Muscle layer of colon (tissue), 2 donors: ENCODE measurements at regions not wholly inside any gene's neighbourhood (a gene's known extent, or its start where the extent isn't known, plus 50 kb on each side); places are given as distances from the start of the nearest gene placed in this dataset.
"Not testable (repeated sequence)": the region's sequence is repeated elsewhere in the genome, so short reads cannot be mapped to it uniquely, and the experiment has no call there.

ENCODE experiments used
- H3K27ac ChIP-seq: one replicate; pipeline ENCODE4 v1.7.0; 2013; ENCODE audit warnings: low read depth, mild to moderate bottlenecking, low read length, moderate library complexity
- H3K27me3 ChIP-seq, 2 donors: one replicate each; pipeline ENCODE4 v1.7.0; 2013; ENCODE audit warnings: low read length in 2 of 2, mild to moderate bottlenecking in 2 of 2; ENCODE audit not compliant: insufficient read depth in 2 of 2, control insufficient read depth in 1 of 2
- H3K36me3 ChIP-seq: one replicate; pipeline ENCODE4 v1.7.0; 2013; ENCODE audit warnings: mild to moderate bottlenecking, low read length; ENCODE audit not compliant: insufficient read depth
- H3K4me1 ChIP-seq: one replicate; pipeline ENCODE4 v1.7.0; 2013; ENCODE audit warnings: mild to moderate bottlenecking, low read length; ENCODE audit not compliant: insufficient read depth
- H3K4me3 ChIP-seq, 2 donors: one replicate each; pipeline ENCODE4 v1.7.0; 2013; ENCODE audit warnings: low read length in 2 of 2, low read depth in 1 of 2, mild to moderate bottlenecking in 1 of 2, moderate library complexity in 1 of 2
- H3K9ac ChIP-seq: one replicate; pipeline ENCODE4 v1.7.0; 2013; ENCODE audit warnings: low read length
- H3K9me3 ChIP-seq: one replicate; pipeline ENCODE4 v1.7.0; 2013; ENCODE audit warnings: mild to moderate bottlenecking, low read length
- donor health status: abdominal sarcoma.
- donor health status: Adenocarcinoma of cecum.

DNA sequence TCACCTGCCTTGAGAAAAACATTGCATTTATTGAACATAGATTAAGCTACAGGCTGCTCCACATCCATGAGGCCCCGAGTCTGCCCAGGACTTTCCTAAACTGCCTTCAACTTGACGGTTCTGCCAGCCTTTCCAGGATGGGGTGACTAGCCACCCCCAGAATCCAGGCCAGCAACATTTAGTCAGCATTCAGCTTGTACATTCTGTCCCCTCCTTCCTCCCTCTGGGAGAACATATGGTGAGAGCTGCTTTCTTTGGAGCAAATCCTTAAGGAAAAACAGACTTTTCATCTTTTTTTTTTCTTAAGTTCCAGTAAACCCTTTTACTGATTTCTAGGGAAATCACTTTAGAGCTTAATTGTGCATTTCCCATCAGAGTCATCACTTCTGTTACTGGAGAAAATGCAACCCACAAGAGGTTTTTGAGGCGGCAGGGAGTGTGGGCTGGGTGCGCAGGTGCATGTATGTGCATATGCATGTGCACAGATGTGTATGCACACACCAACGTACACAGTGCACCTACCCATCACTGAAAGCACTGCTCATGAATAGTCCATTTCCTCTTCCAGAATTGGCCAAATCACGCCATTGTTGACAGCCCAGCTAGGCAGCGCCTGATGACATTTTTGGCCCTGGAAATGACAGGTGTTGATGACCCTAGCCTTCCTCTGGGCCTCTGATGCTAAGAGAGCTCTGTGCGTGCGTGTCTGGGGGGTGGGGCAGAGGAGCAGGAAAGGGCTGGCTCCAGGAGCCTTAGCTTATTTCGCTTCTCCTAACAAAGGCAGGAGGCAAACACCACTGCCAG lies 145.6 kb downstream of the HSD17B3 start:
- H3K9ac ChIP-seq = no peak overlapping the region
- H3K27me3 ChIP-seq = no peaks in the 10 kb centered on the region
- H3K9me3 ChIP-seq = no peaks in the 10 kb centered on the region
- no peaks in the 10 kb centered on the region for H3K36me3 ChIP-seq
- H3K27ac ChIP-seq = no peak overlapping the region
- no peak overlapping the region for H3K4me3 ChIP-seq
- H3K4me1 ChIP-seq = no peaks in the 10 kb centered on the region

GRCh38 chr9:96154081-96154480 lies 147.9 kb downstream of the HSD17B3 start:
- Histone ChIP-seq H3K27ac (no peak overlapping the region), H3K27me3 (no peaks in the 10 kb centered on the region), H3K4me3 (no peak overlapping the region), H3K9ac (no peak overlapping the region), H3K9me3 (no peaks in the 10 kb centered on the region), H3K4me1 (peaks cover 6% of the 10 kb centered on the region), H3K36me3 (no peaks in the 10 kb centered on the region)

- Histone ChIP-seq H3K9ac (no peak overlapping the region), H3K4me1 (peaks cover 16% of the 10 kb centered on the region), H3K27me3 (no peaks in the 10 kb centered on the region), H3K27ac (no peak overlapping the region), H3K36me3 (no peaks in the 10 kb centered on the region), H3K9me3 (no peaks in the 10 kb centered on the region), H3K4me3 (no peak overlapping the region)
These were observed 149.4 kb downstream of the HSD17B3 start for GRCh38 chr9:96152550-96152949.

- Histone ChIP-seq H3K4me1 (peaks cover 16% of the 10 kb centered on the region), H3K36me3 (no peaks in the 10 kb centered on the region), H3K9me3 (no peaks in the 10 kb centered on the region), H3K9ac (no peak overlapping the region), H3K27ac (no peak overlapping the region), H3K27me3 (no peaks in the 10 kb centered on the region), H3K4me3 (no peak overlapping the region)
These were observed 151.4 kb downstream of the HSD17B3 start for GRCh38 chr9:96150324-96151227.

GRCh38 chr9:96149533-96150280 lies 152.3 kb downstream of the HSD17B3 start:
- no peak overlapping the region for H3K9ac ChIP-seq
- H3K9me3 ChIP-seq = no peaks in the 10 kb centered on the region
- no peaks in the 10 kb centered on the region for H3K27me3 ChIP-seq
- no peak overlapping the region for H3K27ac ChIP-seq
- H3K4me1 ChIP-seq = peaks cover 16% of the 10 kb centered on the region
- no peaks in the 10 kb centered on the region for H3K36me3 ChIP-seq
- H3K4me3 ChIP-seq = no peak overlapping the region

GRCh38 chr9:96148634-96149532 lies 153.1 kb downstream of the HSD17B3 start:
- H3K4me3 ChIP-seq = no peak overlapping the region
- H3K4me1 ChIP-seq = peaks cover 16% of the 10 kb centered on the region
- no peak overlapping the region for H3K9ac ChIP-seq
- H3K27ac ChIP-seq = no peak overlapping the region
- H3K36me3 ChIP-seq = no peaks in the 10 kb centered on the region
- no peaks in the 10 kb centered on the region for H3K27me3 ChIP-seq
- no peaks in the 10 kb centered on the region for H3K9me3 ChIP-seq

- not testable (repeated sequence) for H3K36me3 ChIP-seq, H3K27ac ChIP-seq, H3K4me3 ChIP-seq, H3K9me3 ChIP-seq, H3K27me3 ChIP-seq, H3K9ac ChIP-seq
- peaks cover 16% of the 10 kb centered on the region for H3K4me1 ChIP-seq
These were observed 154.9 kb downstream of the HSD17B3 start for GRCh38 chr9:96147029-96147428.

GRCh38 chr9:96141666-96142065 lies 160.3 kb downstream of the HSD17B3 start:
- Histone ChIP-seq H3K9me3 (no peaks in the 10 kb centered on the region), H3K9ac (no peak overlapping the region), H3K27ac (peak overlapping the region; percentile 84), H3K4me3 (no peak overlapping the region), H3K4me1 (peaks cover 50% of the 10 kb centered on the region), H3K36me3 (no peaks in the 10 kb centered on the region), H3K27me3 (no peaks in the 10 kb centered on the region)

DNA sequence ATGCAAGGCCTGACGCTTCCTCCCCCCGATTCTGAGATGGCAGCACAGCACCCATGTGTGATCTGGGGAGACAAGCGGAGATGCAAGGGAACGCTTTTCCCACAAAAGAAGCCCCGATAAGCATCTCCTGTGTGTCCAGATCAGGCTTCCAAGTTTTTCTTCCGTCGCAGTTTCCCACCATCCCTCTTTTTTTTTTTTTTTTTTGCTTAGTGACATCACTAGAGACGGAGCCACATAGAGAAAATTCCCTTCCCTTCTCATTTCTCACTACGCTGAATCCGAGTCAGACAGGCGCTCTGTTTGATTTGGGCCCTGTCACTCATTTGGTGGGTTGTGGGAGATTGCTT lies 160.9 kb downstream of the HSD17B3 start:
- no peak overlapping the region for H3K4me3 ChIP-seq
- H3K9ac ChIP-seq = no peak overlapping the region
- H3K9me3 ChIP-seq = no peaks in the 10 kb centered on the region
- no peaks in the 10 kb centered on the region for H3K36me3 ChIP-seq
- no peaks in the 10 kb centered on the region for H3K27me3 ChIP-seq
- H3K4me1 ChIP-seq = peaks cover 54% of the 10 kb centered on the region
- peak overlapping the region; percentile 84 for H3K27ac ChIP-seq

DNA sequence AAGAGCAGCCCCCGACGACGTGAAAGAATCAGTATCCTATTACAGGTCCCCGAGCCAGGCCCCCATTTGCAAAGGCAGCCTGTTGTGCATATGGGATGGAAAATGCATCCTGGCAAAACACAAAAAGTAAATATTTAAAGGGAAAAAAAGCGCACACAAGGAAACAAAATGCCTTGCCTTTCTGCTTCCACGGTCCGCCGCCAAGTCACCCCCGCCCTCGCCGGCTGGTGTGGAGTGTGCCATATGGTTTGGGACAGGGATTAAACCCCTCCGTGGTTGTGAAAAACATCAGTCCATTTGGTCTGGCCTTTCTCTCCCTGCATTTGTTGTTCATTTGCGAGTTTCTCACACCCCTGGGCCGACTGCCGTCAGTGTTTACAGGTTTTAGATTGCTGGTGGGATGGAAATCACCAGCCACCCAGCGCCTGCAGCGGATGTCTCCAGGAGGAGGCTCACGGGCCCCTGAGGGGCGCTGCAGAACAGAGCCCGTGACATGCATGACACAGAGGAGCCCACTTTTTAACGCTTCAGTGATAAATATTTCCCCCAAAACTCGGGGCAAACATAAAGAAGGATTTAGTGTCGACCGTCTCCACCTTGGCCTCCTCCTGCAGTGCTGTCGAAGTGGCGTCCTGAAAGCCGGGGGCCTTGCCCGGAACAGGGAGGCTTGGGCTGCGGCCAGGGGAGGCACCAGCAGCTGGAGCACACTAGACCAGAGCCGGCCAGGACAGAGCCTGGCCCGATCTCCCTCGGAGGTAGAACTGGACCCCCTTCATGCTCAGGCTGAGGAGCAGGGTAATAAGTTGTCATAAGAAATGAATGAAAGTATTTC lies 161.5 kb downstream of the HSD17B3 start:
- no peak overlapping the region for H3K9ac ChIP-seq
- H3K27ac ChIP-seq = peak overlapping the region; percentile 84
- H3K9me3 ChIP-seq = no peaks in the 10 kb centered on the region
- no peaks in the 10 kb centered on the region for H3K27me3 ChIP-seq
- no peaks in the 10 kb centered on the region for H3K36me3 ChIP-seq
- no peak overlapping the region for H3K4me3 ChIP-seq
- peaks cover 54% of the 10 kb centered on the region for H3K4me1 ChIP-seq
